Thyroid gland (tissue), 4 donors: ENCODE measurements at regions not wholly inside any gene's neighbourhood (a gene's known extent, or its start where the extent isn't known, plus 50 kb on each side); places are given as distances from the start of the nearest gene placed in this dataset.

ENCODE experiments used
- POLR2A ChIP-seq, 2 donors: fragments of 450-650 bp; IDR thresholded peaks; one replicate each; pipeline ENCODE4 v1.6.1; 2017; ENCODE audit warnings: antibody characterized with exemption in 2 of 2, mild to moderate bottlenecking in 2 of 2, moderate library complexity in 1 of 2
- TF ChIP-seq, protein P1 (sequence below), 6 experiments: fragments of 200-600 bp in 3 of 6; fragments of 450-650 bp in 3 of 6; sonication (generic) in 3 of 6; IDR thresholded peaks; one replicate each; pipeline ENCODE4 v1.5.1; 2016 to 2019; ENCODE audit warnings: antibody characterized with exemption in 6 of 6, mild to moderate bottlenecking in 2 of 6, inconsistent platforms in 1 of 6, moderate library complexity in 1 of 6

DNA sequence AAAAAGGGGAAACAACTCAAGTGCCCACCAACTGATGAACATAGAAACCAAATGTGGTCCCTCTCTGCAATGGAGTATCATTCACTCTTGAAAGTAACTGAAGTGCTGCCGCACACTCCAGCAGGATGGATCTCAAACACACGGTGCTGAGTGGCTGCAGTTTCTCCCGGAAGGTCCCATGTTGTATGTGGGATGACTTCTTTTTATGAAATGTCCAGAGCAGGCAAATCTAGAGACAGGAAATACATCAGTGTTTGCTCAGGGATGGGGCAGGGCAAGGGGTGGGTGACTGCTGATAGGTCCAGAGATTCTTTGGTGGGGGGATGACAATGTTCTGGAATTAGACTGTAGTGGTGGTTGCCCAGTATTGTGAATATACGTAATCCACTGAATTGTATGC is 89.9 kb upstream of the ADAMTS2 start:
- TF ChIP-seq, protein P1, sequence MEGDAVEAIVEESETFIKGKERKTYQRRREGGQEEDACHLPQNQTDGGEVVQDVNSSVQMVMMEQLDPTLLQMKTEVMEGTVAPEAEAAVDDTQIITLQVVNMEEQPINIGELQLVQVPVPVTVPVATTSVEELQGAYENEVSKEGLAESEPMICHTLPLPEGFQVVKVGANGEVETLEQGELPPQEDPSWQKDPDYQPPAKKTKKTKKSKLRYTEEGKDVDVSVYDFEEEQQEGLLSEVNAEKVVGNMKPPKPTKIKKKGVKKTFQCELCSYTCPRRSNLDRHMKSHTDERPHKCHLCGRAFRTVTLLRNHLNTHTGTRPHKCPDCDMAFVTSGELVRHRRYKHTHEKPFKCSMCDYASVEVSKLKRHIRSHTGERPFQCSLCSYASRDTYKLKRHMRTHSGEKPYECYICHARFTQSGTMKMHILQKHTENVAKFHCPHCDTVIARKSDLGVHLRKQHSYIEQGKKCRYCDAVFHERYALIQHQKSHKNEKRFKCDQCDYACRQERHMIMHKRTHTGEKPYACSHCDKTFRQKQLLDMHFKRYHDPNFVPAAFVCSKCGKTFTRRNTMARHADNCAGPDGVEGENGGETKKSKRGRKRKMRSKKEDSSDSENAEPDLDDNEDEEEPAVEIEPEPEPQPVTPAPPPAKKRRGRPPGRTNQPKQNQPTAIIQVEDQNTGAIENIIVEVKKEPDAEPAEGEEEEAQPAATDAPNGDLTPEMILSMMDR (IDR thresholded peaks at IDR 0.05): no peak
- TF ChIP-seq POLR2A (IDR thresholded peaks at IDR 0.05): no peak
